Ecto neural progenitor cell (in vitro differentiated cells): ENCODE measurements at regions not wholly inside any gene's neighbourhood (a gene's known extent, or its start where the extent isn't known, plus 50 kb on each side); places are given as distances from the start of the nearest gene placed in this dataset.
"Not testable (repeated sequence)": the region's sequence is repeated elsewhere in the genome, so short reads cannot be mapped to it uniquely, and the experiment has no call there.

ENCODE experiments used
- DNase-seq: peaks from one replicate; pipeline ENCODE4 v3.0.0-alpha.2; 2018; ENCODE audit warnings: low spot score

- DNase-seq: no peak
Observed at GRCh38 chr1:29937356-29937755, 701.0 kb downstream of the PTPRU start.

- DNase-seq: no peak
Observed at GRCh38 chr1:29936031-29936544, 699.8 kb downstream of the PTPRU start.

GRCh38 chr1:29934255-29934772, 698.0 kb downstream of the PTPRU start:
- DNase-seq: no peak

- no peak for DNase-seq
Observed at GRCh38 chr1:29933067-29933466, 696.7 kb downstream of the PTPRU start.

- no peak for DNase-seq
Observed at GRCh38 chr1:29932626-29933025, 696.3 kb downstream of the PTPRU start.

GRCh38 chr1:29931477-29932175, 695.3 kb downstream of the PTPRU start:
- no peak for DNase-seq

GRCh38 chr1:29925058-29925457, 688.7 kb downstream of the PTPRU start:
- no peak for DNase-seq

GRCh38 chr1:29924017-29924431, 687.7 kb downstream of the PTPRU start:
- DNase-seq: no peak

- DNase-seq: no peak
Observed at GRCh38 chr1:29921741-29922140, 685.4 kb downstream of the PTPRU start.

- DNase-seq: no peak
Observed at GRCh38 chr1:29920784-29921183, 684.5 kb downstream of the PTPRU start.

GRCh38 chr1:29920316-29920715, 684.0 kb downstream of the PTPRU start:
- DNase-seq: no peak

- DNase-seq: not testable (repeated sequence)
Observed at GRCh38 chr1:29919041-29919440, 682.7 kb downstream of the PTPRU start.

GRCh38 chr1:29916656-29917369, 680.5 kb downstream of the PTPRU start:
- DNase-seq: no peak

GRCh38 chr1:29914936-29915335, 678.6 kb downstream of the PTPRU start:
- no peak for DNase-seq

GRCh38 chr1:29912425-29912824, 676.1 kb downstream of the PTPRU start:
- DNase-seq: no peak

- no peak for DNase-seq
Observed at GRCh38 chr1:29909962-29910361, 673.6 kb downstream of the PTPRU start.

GRCh38 chr1:29907596-29907995, 671.3 kb downstream of the PTPRU start:
- DNase-seq: no peak

GRCh38 chr1:29906927-29907326, 670.6 kb downstream of the PTPRU start:
- DNase-seq: no peak

GRCh38 chr1:29903548-29904166, 667.3 kb downstream of the PTPRU start:
- DNase-seq: no peak

GRCh38 chr1:29901624-29902325, 665.5 kb downstream of the PTPRU start:
- DNase-seq: no peak

GRCh38 chr1:29900712-29901111, 664.4 kb downstream of the PTPRU start:
- DNase-seq: no peak

GRCh38 chr1:29900104-29900679, 663.9 kb downstream of the PTPRU start:
- no peak for DNase-seq
